ENCODE measurements at regions not wholly inside any gene's neighbourhood (a gene's known extent, or its start where the extent isn't known, plus 50 kb on each side); places are given as distances from the start of the nearest gene placed in this dataset.

DNA sequence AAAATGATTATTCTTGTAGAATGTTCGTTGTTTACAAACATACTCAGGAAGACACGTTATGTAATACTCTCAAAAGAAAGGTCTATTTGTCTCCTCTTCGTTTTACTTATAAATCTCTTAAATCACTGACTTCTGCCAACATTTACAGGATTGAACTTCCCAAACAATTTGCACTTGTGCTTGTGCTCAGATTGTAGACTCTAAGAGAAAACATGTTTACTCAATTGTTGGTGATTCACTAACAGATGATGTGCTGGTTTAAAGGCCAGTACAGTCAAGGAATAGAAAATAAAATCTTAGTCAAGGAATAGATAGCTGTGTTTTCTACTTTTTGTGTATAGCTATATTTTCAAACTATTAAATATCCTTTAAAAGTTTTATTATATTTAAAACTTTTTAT lies 172.8 kb downstream of the GJA1 start (continued):
- TF ChIP-seq ETV6 (CRISPR knock-in tag; conservative IDR thresholded peaks at IDR 0.05) (no peak), SUZ12 (IDR thresholded peaks at IDR 0.05; ENCODE audit: low read depth, low read length) (no peak), RBM22 (optimal IDR thresholded peaks at IDR 0.05; ENCODE audit: low read length) (no peak)
- TF ChIP-seq, protein P1, sequence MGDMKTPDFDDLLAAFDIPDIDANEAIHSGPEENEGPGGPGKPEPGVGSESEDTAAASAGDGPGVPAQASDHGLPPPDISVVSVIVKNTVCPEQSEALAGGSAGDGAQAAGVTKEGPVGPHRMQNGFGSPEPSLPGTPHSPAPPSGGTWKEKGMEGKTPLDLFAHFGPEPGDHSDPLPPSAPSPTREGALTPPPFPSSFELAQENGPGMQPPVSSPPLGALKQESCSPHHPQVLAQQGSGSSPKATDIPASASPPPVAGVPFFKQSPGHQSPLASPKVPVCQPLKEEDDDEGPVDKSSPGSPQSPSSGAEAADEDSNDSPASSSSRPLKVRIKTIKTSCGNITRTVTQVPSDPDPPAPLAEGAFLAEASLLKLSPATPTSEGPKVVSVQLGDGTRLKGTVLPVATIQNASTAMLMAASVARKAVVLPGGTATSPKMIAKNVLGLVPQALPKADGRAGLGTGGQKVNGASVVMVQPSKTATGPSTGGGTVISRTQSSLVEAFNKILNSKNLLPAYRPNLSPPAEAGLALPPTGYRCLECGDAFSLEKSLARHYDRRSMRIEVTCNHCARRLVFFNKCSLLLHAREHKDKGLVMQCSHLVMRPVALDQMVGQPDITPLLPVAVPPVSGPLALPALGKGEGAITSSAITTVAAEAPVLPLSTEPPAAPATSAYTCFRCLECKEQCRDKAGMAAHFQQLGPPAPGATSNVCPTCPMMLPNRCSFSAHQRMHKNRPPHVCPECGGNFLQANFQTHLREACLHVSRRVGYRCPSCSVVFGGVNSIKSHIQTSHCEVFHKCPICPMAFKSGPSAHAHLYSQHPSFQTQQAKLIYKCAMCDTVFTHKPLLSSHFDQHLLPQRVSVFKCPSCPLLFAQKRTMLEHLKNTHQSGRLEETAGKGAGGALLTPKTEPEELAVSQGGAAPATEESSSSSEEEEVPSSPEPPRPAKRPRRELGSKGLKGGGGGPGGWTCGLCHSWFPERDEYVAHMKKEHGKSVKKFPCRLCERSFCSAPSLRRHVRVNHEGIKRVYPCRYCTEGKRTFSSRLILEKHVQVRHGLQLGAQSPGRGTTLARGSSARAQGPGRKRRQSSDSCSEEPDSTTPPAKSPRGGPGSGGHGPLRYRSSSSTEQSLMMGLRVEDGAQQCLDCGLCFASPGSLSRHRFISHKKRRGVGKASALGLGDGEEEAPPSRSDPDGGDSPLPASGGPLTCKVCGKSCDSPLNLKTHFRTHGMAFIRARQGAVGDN (CRISPR knock-in tag; IDR thresholded peaks at IDR 0.05), result no peak

DNA sequence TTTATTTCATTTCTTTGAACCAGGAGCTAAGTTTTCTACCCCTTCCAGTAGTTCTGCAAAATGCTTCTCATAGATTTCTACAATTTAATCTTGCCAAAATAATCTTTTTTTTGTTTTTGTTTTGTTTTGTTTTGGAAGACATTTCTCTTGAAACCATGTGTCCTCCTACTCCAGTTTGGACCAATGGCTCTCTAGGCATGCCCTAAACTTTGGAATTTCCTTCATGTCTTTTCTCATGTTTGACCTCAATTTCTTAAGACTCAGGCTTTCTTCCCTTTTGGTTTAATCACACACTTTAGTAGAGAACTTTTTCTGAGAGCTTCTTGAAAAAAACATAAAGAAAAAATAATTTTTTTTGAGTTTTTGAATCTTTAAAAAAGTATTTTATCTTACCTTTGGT lies 173.8 kb downstream of the GJA1 start:
- Histone ChIP-seq H3K9me3 (ENCODE audit: low read length) (no peaks in the 10 kb centered on the region), H3K4me3 (replicated peaks in 1 of 3; ENCODE audit: insufficient read depth in 1 of 3, low read depth in 2 of 3, low read length in 3 of 3) (no peak overlapping the region), H2AFZ (ENCODE audit: low read length) (no peak overlapping the region), H3K4me1 (ENCODE audit: insufficient read depth, low read length) (no peaks in the 10 kb centered on the region), H3K27me3 (ENCODE audit: control insufficient read depth in 1 of 2, insufficient read depth in 2 of 2, low read length in 2 of 2) (no peaks in the 10 kb centered on the region), H4K20me1 (ENCODE audit: insufficient read depth, low read length) (no peaks in the 10 kb centered on the region; the same call in 1 of the 2 replicates), H3K27ac (ENCODE audit: extremely low read length, insufficient read depth, low read length) (no peak overlapping the region), H3K9ac (ENCODE audit: insufficient read depth, low read depth, low read length) (no peak overlapping the region), H3K4me2 (ENCODE audit: low read depth, low read length) (no peak overlapping the region), H3K79me2 (ENCODE audit: insufficient read depth, low read length) (no peaks in the 10 kb centered on the region), H3K36me3 (replicated peaks in 1 of 2; ENCODE audit: control insufficient read depth in 1 of 2, insufficient read depth in 2 of 2, low read length in 2 of 2) (no peaks in the 10 kb centered on the region)
- in situ Hi-C loops (cut with HindIII; ENCODE audit: extremely low pct_ligation_motif_present, low pct_unique_long_range_greater_than_20kb), result no loop called here
- intact Hi-C loops (cut with micrococcal nuclease; ENCODE audit: unreplicated experiment), result no loop called here
- DNase-seq (ENCODE audit: low spot score) (no peak), FAIRE-seq (no peak), ATAC-seq (no peak)
- POLR2A ChIA-PET, result no interaction called here
- no TSS peak for BruUV-seq (replicated peaks)
- CTCF ChIA-PET (ENCODE audit: low intra/inter-chr PET ratio, low total read pairs), result no interaction called here
- TF ChIP-seq HHEX (CRISPR knock-in tag; IDR thresholded peaks at IDR 0.05), result no peak
- TF ChIP-seq ZNF790 (CRISPR knock-in tag; IDR thresholded peaks at IDR 0.05; ENCODE audit: borderline replicate concordance), result no peak
- no peak for TF ChIP-seq ETV6 (CRISPR knock-in tag; conservative IDR thresholded peaks at IDR 0.05)
- no peak for TF ChIP-seq MYNN (CRISPR knock-in tag; IDR thresholded peaks at IDR 0.05; ENCODE audit: low read depth)
- TF ChIP-seq IKZF5 (CRISPR knock-in tag; IDR thresholded peaks at IDR 0.05), result no peak
- TF ChIP-seq MXI1 (IDR thresholded peaks at IDR 0.05; ENCODE audit: borderline replicate concordance, low read depth, low read length), result no peak
- TF ChIP-seq SIN3A (IDR thresholded peaks at IDR 0.05; ENCODE audit: borderline replicate concordance, low read depth, low read length), result no peak
- no peak for TF ChIP-seq RARG (CRISPR knock-in tag; IDR thresholded peaks at IDR 0.05; ENCODE audit: low read depth)
- TF ChIP-seq, protein P2, sequence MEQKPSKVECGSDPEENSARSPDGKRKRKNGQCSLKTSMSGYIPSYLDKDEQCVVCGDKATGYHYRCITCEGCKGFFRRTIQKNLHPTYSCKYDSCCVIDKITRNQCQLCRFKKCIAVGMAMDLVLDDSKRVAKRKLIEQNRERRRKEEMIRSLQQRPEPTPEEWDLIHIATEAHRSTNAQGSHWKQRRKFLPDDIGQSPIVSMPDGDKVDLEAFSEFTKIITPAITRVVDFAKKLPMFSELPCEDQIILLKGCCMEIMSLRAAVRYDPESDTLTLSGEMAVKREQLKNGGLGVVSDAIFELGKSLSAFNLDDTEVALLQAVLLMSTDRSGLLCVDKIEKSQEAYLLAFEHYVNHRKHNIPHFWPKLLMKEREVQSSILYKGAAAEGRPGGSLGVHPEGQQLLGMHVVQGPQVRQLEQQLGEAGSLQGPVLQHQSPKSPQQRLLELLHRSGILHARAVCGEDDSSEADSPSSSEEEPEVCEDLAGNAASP (CRISPR knock-in tag; IDR thresholded peaks at IDR 0.05; ENCODE audit: borderline replicate concordance), result no peak
- TF ChIP-seq, protein P3, sequence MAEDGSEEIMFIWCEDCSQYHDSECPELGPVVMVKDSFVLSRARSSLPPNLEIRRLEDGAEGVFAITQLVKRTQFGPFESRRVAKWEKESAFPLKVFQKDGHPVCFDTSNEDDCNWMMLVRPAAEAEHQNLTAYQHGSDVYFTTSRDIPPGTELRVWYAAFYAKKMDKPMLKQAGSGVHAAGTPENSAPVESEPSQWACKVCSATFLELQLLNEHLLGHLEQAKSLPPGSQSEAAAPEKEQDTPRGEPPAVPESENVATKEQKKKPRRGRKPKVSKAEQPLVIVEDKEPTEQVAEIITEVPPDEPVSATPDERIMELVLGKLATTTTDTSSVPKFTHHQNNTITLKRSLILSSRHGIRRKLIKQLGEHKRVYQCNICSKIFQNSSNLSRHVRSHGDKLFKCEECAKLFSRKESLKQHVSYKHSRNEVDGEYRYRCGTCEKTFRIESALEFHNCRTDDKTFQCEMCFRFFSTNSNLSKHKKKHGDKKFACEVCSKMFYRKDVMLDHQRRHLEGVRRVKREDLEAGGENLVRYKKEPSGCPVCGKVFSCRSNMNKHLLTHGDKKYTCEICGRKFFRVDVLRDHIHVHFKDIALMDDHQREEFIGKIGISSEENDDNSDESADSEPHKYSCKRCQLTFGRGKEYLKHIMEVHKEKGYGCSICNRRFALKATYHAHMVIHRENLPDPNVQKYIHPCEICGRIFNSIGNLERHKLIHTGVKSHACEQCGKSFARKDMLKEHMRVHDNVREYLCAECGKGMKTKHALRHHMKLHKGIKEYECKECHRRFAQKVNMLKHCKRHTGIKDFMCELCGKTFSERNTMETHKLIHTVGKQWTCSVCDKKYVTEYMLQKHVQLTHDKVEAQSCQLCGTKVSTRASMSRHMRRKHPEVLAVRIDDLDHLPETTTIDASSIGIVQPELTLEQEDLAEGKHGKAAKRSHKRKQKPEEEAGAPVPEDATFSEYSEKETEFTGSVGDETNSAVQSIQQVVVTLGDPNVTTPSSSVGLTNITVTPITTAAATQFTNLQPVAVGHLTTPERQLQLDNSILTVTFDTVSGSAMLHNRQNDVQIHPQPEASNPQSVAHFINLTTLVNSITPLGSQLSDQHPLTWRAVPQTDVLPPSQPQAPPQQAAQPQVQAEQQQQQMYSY (CRISPR knock-in tag; IDR thresholded peaks at IDR 0.05), result no peak
- TF ChIP-seq TGIF2 (CRISPR knock-in tag; IDR thresholded peaks at IDR 0.05), result no peak
- TF ChIP-seq MTF1 (CRISPR knock-in tag; IDR thresholded peaks at IDR 0.05), result no peak
